HG03064 (cell line): ENCODE measurements at regions not wholly inside any gene's neighbourhood (a gene's known extent, or its start where the extent isn't known, plus 50 kb on each side); places are given as distances from the start of the nearest gene placed in this dataset.
"Not testable (repeated sequence)": the region's sequence is repeated elsewhere in the genome, so short reads cannot be mapped to it uniquely, and the experiment has no call there.

Experiments
- ATAC-seq: cut with Tn5 transposase; IDR thresholded peaks from one replicate; pipeline ENCODE4 v1.9.1; 2021; ENCODE audit warnings: low read depth; ENCODE audit not compliant: unreplicated experiment

DNA sequence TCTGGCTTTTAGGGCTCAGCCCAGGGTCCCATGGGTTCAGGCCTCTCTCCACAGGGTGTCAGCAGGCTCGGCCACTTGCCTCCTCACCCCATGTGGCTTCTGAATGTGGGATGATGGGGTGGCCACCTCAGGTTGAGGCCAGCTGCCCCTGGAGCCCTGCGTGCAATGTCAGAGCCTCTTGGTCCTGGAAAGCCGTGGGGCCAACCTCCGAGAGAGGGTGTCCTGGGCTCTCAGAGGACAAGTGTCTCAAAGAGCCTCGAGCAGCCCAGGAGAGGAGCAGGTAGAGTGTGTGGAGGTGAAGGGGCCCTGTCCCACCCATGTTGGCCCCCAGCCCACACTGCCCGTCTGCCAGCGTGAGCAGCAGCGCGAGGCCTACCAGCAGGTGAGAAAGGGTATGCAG, 86.0 kb downstream of the PLXNA1 start:
- ATAC-seq = no peak

DNA sequence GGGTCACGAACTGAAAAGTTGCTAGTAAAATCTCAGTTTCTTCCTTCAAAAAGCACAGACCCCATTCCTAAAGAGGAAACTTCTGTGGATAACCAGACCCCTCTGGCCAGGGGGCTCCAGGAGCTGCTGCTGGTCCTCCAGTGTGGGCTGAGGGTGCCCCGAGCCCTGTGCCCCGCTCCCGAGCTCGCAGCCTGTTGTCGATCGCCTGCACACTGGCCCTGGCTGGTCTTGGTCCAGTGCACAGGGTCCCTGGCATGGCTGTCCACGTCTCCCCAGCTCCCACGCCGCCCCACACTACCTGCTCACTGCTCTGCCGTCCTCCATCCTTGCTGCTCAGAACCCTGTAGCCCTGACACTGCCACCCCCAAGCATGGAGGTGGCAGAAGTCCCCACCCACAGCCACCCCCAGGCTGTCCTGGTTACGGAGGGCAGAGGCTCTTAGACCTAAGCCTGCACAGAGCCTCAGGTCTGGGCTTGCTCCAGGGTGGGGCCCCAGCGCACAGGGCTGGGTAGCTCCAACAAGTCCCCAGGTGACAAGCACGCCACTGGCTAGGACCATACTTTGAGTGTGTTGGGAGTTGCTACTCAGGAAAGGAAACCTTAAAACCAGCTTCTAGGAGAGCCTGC, 87.0 kb downstream of the PLXNA1 start:
- ATAC-seq = no peak

DNA sequence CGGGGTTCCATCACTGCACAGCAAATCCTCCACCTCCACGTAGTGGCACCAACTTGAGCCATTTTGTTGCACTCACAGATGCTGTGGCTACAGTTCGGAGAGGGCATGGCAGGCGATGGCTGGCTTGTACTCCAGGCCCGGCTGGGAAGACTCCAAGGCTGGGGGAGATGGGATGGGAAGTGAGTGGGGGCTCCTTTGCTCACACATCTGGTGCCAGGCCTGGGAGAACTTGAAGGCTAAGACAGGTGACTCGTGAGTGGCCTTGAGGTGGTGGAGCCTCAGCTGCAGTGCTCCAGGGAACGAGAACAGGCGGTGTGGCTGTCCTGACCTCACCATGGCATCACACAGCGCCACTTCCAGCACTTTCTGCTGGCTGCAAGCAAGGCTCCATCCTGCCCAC, 87.9 kb downstream of the PLXNA1 start:
- ATAC-seq = no peak

DNA sequence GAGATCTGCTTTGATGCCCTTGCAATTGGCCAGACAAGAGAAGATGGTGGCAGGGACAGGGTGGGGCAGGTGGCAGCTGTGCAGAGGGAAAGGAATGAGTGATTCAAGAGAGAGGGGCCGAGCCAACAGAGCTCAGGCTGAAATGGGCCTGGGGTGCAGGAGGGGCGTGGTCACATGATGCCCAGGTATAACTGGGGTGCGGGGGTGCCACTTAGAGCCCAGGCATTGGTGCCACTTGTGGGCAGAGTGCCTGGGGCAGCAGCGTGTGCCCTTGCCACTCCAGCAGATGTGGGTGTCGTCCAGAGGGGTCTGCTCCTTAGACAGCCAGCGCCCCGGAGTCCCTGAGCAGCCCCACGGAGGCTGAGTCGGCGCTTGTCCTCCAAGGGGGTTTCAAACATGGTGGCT, 88.7 kb downstream of the PLXNA1 start:
- ATAC-seq = no peak

DNA sequence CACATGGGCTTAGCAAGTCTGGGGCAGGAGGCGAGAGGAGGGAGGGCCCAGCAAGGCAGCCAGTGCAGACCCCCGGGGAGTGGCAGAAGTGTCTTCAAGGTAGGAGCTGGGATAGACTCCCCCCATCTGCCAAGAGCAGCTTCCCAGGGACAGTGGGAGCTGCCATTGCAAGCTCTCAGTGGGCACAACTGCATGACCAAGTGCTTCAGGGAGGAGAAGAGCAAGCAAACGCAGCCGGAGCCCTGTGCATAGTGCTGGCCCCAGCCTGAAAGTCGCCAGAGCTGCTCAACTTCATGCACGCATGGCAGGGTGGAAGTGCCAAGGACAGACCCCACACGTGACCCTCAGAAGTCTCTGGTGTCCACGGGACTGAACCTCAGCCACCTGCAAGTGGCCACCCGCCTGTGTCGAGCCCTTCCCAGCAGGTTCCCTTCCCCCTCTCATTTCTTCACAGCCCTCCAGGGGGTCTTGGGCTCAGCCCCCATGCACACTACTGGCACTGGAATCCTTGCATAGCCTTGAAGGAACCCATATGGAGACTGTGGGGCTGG, 89.4 kb downstream of the PLXNA1 start:
- ATAC-seq = no peak

- ATAC-seq = no peak
Observed at GRCh38 chr3:127072971-127073783, 90.3 kb downstream of the PLXNA1 start.

GRCh38 chr3:127073941-127074820, 91.3 kb downstream of the PLXNA1 start:
- no peak for ATAC-seq

DNA sequence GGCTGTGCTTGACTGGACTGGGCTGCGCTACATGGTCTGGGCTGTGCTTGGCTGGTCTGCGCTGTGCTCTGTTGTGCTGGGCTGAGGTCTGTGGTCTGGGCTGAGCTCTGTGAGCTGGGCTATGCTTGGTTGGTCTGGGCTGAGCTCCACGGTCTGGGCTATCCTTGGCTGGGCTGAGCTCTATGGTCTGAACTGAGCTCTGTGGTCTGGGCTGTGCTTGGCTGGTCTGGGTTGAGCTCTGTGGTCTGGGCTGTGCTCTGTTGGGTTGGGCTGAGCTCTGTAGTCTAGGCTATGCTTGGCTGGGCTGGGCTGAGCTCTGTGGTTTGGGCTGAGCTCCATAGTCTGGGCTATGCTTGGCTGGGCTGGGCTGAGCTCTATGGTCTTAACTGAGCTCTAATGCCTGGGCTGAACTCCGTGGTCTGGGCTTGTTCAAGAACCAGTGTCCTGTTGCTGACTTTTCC, 92.0 kb downstream of the PLXNA1 start:
- ATAC-seq = peak; percentile 78

GRCh38 chr3:127076166-127076992, 93.5 kb downstream of the PLXNA1 start:
- ATAC-seq = not testable (repeated sequence)

- no peak for ATAC-seq
Observed at GRCh38 chr3:127077068-127077467, 94.2 kb downstream of the PLXNA1 start.

DNA sequence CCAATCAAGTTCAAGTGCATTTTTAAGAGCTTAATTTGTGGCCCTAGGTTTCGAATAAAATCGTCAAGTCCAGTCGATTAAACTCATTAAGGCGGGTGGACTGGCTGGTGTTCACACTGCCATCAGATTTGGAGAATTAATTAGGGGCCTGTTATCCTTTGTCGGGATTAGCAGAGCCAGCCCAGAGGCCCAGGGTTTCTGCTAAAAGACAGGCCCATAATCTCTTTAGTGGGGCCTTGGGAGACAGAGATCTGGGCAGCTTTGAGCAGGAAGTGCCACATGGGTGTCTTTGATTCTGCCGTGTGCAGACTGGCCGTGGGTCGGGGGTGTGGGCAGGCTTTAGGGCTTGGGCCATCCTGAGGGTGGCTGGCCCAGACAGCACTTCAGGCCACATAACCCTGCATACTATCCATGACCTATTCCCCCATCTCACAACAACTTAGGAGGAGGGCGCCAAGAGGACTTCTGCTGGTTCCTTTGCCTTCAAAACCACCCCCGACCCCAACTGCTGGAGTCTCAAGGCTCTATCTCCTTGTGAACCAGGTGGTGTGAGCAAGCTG, 94.7 kb downstream of the PLXNA1 start:
- no peak for ATAC-seq

- ATAC-seq = no peak
Observed at GRCh38 chr3:127078626-127079025, 95.7 kb downstream of the PLXNA1 start.

DNA sequence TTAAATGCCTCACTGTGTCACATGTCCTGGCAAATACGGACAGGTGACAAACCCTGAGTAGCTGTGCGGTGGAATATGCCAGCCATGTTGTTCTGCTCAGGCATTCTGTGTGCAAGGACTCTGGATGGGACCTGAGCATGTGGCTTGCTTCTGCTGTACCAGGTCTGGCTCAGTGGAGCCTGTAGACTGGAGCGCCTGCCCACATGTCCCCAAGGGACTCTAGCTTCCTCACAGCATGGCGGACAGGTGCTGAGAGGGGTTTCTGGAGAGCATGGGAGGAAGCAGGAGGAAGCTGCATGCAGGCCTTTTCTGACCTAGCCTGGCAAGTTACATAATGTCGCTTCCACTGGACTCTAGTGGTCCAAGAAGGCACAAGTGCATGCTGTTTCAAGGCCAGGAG, 96.3 kb downstream of the PLXNA1 start:
- ATAC-seq = no peak

GRCh38 chr3:127081001-127081720, 98.2 kb downstream of the PLXNA1 start:
- no peak for ATAC-seq

DNA sequence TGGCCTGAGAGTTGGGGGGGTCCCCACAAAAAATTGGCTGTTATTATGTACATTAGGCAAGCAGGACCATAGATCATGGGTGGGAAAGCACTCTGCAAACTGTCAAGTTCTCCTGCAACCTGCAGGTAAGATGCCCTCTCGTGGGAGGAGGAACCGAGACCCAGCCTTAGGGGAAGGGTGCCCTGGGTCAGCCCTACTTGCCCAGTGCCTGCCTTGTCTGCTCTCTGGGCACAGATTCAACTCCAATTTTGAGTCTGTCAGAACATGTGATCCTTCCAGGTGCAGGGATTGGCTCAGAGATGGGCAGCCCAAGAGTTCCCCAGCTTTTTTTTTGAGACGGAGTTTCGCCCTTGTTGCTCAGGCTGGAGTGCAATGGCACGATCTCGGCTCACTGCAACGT, 99.2 kb downstream of the PLXNA1 start:
- no peak for ATAC-seq

- no peak for ATAC-seq
Observed at GRCh38 chr3:127083778-127084397, 101.0 kb downstream of the PLXNA1 start.

- no peak for ATAC-seq
Observed at GRCh38 chr3:127084401-127084990, 101.6 kb downstream of the PLXNA1 start.

DNA sequence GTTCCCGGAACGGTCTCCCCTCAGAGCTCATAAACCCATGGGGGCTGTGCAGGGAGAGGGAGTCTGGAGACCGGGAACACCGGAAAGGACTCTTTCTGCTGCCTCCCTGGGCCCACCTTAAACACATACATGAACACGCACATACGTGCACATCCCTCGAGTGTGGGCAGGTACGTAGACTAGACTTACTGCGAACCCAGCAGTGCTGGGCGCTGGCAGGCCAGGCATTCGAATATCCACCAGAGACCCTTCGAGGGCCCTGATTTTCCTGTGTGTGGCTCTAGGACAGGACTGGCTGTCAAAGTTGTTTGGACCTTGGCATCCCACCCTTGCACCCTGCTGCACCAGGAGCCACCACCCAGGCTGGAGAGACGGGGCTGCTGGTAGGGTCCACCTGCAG, 102.7 kb downstream of the PLXNA1 start:
- ATAC-seq = no peak
